Cardiac fibroblast (primary cell): ENCODE measurements at regions not wholly inside any gene's neighbourhood (a gene's known extent, or its start where the extent isn't known, plus 50 kb on each side); places are given as distances from the start of the nearest gene placed in this dataset.

ENCODE experiments used
- DNase-seq, 2 donors: peaks; one replicate each; pipeline versions ENCODE4 v3.0.0 to v3.0.0-alpha.2; 2010; ENCODE audit warnings: low read depth in 2 of 2
- H3K4me3 ChIP-seq, 2 donors: replicated peaks in 1 of 2; 1 replicate in 1 of 2; 2 replicates in 1 of 2; pipeline ENCODE4 v1.5.1; 2011; ENCODE audit warnings: low read depth in 2 of 2, low read length in 2 of 2, mild to moderate bottlenecking in 2 of 2, moderate library complexity in 1 of 2
- CTCF ChIP-seq: IDR thresholded peaks from one replicate; pipeline ENCODE4 v1.5.1; 2011; ENCODE audit warnings: low read depth, mild to moderate bottlenecking, low read length, inconsistent platforms

GRCh38 chr2:190121305-190121704 lies 58.8 kb upstream of the MSTN start:
- no peak for TF ChIP-seq CTCF
- no peak overlapping the region for H3K4me3 ChIP-seq
- no peak for DNase-seq

- H3K4me3 ChIP-seq = no peak overlapping the region
- DNase-seq = peak; percentile 20 to 27
- TF ChIP-seq CTCF = no peak
Observed at GRCh38 chr2:190119923-190120590, 57.5 kb upstream of the MSTN start.

- peak overlapping the region in 1 of 2 donors; percentile 15 for H3K4me3 ChIP-seq
- DNase-seq = peak in 1 of 2 donors; percentile 22
- no peak for TF ChIP-seq CTCF
Observed at GRCh38 chr2:190119257-190119656, 56.7 kb upstream of the MSTN start.

- TF ChIP-seq CTCF = no peak
- DNase-seq = no peak
- H3K4me3 ChIP-seq = no peak overlapping the region
Observed at GRCh38 chr2:190117305-190117704, 54.8 kb upstream of the MSTN start.

GRCh38 chr2:190113000-190113399 lies 50.5 kb upstream of the MSTN start:
- no peak for TF ChIP-seq CTCF
- no peak overlapping the region for H3K4me3 ChIP-seq
- no peak for DNase-seq
